ENCODE measurements at regions not wholly inside any gene's neighbourhood (a gene's known extent, or its start where the extent isn't known, plus 50 kb on each side); places are given as distances from the start of the nearest gene placed in this dataset.

DNA sequence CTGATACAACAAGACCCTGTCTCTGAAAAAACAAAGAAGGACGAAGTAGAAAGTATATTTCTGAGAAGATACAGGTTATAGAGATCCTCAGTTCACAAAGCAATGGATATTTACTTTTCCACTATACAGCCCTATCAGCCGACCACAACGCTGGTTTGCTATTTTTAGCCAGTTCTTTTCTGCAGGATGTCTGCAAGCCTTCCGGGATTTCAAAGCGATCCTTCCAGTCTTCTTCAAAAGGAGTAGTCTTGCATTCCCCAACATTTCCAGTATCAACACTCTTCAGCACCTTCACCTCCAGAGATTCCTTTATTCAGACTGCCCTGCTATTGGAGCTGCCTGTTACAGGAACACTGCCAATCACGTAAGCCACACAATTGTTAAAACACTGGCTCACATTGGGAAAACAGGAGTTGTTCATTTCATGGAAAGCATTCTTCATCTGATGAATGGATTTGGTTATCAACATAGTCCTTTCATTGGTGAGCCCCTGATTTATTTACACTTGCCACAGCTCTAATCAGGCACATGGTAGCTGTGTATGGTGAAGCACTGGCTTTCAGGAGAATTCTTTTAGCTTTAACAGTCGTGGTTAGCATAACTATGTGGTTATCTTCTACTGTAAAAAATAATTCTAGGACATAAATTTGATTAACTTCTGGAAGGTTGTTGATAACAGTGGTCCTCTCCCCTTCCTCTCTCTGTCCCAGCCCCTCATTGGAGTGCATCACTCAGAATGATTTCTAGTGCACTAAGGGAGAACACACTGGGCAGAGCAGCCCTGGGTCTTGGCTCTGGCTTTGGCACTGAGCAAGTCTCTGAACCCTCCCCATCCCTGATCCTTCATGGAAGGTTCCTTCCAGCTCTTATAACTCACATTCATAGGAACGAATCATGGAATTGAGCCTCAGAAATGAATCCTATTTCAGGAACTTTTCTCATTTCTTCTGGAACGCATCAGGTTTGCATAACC is 109.9 kb upstream of the SORBS2 start:
- Histone ChIP-seq H3K9me3 (ENCODE audit: control insufficient read depth, low read depth, low read length) (no peaks in the 10 kb centered on the region), H3K27ac (ENCODE audit: low read length) (no peak overlapping the region), H3K27me3 (ENCODE audit: control insufficient read depth, insufficient read depth, low read length) (no peaks in the 10 kb centered on the region), H3K4me3 (ENCODE audit: low read length) (no peak overlapping the region), H3K36me3 (ENCODE audit: control insufficient read depth, insufficient read depth, low read length) (no peaks in the 10 kb centered on the region), H3K4me1 (ENCODE audit: control insufficient read depth, insufficient read depth, low read length) (no peaks in the 10 kb centered on the region)
- no peak for DNase-seq
- 48% methylated on average over 6 of the region's 9 CpGs for WGBS (ENCODE audit: insufficient coverage, low lambda C conversion rate)

DNA sequence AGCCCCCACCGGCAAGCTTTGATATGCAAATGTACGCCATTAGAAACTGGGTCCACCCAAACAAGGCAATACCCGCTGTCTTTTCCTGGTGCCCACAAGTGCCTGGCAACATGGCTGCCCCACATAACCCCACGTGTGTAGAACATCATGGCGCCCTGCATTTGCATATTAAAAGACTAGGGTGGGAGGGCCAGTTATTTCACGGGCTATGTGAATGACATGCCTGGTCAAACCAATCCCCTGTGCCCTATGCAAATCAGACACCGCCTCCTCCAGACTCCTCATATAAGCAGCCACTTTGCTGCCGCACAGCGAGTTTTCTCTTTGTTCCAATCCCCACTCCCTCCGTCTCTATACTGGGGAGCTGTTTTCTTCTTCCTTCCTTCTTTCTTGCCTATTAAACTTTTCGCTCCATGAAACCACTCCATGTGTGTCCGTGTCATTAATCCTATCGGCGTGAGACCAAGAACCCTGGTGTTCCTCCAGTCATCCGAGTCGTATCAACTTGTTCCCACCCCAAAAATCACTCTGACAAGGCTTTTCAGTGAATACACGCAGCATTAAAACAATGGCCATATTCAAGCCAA is 112.6 kb upstream of the SORBS2 start:
- WGBS (ENCODE audit: insufficient coverage, low lambda C conversion rate) = 100% methylated on average over 4 of the region's 17 CpGs
- no peak overlapping the region for H3K4me3 ChIP-seq (ENCODE audit: low read length)
- no peaks in the 10 kb centered on the region for H3K36me3 ChIP-seq (ENCODE audit: control insufficient read depth, insufficient read depth, low read length)
- H3K27ac ChIP-seq (ENCODE audit: low read length) = no peak overlapping the region
- DNase-seq = no peak
- H3K9me3 ChIP-seq (ENCODE audit: control insufficient read depth, low read depth, low read length) = no peaks in the 10 kb centered on the region
- no peaks in the 10 kb centered on the region for H3K4me1 ChIP-seq (ENCODE audit: control insufficient read depth, insufficient read depth, low read length)
- no peaks in the 10 kb centered on the region for H3K27me3 ChIP-seq (ENCODE audit: control insufficient read depth, insufficient read depth, low read length)

GRCh38 chr4:185925910-185926360 is 113.9 kb upstream of the SORBS2 start:
- no peaks in the 10 kb centered on the region for H3K27me3 ChIP-seq (ENCODE audit: control insufficient read depth, insufficient read depth, low read length)
- H3K4me3 ChIP-seq (ENCODE audit: low read length) = peak overlapping the region; percentile 4
- no peaks in the 10 kb centered on the region for H3K4me1 ChIP-seq (ENCODE audit: control insufficient read depth, insufficient read depth, low read length)
- H3K9me3 ChIP-seq (ENCODE audit: control insufficient read depth, low read depth, low read length) = no peaks in the 10 kb centered on the region
- DNase-seq = peak; percentile 38 to 71
- no CpG with 5 or more reads among the region's 15 CpGs for WGBS (ENCODE audit: insufficient coverage, low lambda C conversion rate)
- H3K36me3 ChIP-seq (ENCODE audit: control insufficient read depth, insufficient read depth, low read length) = no peaks in the 10 kb centered on the region
- H3K27ac ChIP-seq (ENCODE audit: low read length) = no peak overlapping the region

DNA sequence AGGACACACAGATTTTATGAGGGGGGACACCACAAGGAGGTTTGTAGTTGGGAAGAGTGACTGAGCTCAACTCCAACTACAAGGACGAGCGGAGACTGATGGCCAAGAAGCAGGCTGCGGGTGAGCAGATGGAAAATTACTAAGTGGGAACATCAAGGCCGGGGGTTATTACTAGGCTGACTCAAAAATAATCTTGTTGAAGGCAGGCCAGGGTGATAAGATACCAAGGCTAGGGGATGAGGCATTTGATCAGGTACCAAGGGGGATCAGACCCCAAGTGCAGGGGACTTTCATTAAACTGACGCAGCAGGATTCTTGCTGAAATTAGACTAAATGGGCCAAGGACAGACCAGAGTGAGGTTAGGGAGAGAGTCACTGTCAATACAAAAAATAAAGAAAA is 119.4 kb upstream of the SORBS2 start:
- Histone ChIP-seq H3K27ac (ENCODE audit: low read length) (no peak overlapping the region), H3K27me3 (ENCODE audit: control insufficient read depth, insufficient read depth, low read length) (no peaks in the 10 kb centered on the region), H3K36me3 (ENCODE audit: control insufficient read depth, insufficient read depth, low read length) (no peaks in the 10 kb centered on the region), H3K4me1 (ENCODE audit: control insufficient read depth, insufficient read depth, low read length) (no peaks in the 10 kb centered on the region), H3K4me3 (ENCODE audit: low read length) (no peak overlapping the region), H3K9me3 (ENCODE audit: control insufficient read depth, low read depth, low read length) (no peaks in the 10 kb centered on the region)
- DNase-seq = no peak
- 100% methylated on average over 1 of the region's 5 CpGs for WGBS (ENCODE audit: insufficient coverage, low lambda C conversion rate)

DNA sequence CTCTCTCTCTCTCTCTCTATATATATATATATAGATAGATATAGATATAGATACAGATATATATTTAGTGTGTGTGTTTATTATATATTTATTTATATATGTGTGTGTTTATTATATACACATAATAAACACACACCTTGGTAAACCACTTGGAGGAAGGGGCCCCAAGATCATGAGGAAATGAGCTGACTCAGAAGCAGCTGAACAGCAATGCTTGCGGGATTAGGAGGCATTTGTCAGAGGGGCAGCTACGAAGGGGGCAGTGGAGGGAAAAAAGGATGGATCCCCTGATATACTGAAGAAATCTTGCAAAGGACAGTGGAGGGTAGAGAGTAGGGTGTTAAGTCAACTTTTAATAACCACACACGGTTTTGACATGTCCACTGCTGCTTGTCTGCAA is 120.0 kb upstream of the SORBS2 start:
- no peaks in the 10 kb centered on the region for H3K9me3 ChIP-seq (ENCODE audit: control insufficient read depth, low read depth, low read length)
- no peak overlapping the region for H3K4me3 ChIP-seq (ENCODE audit: low read length)
- H3K27me3 ChIP-seq (ENCODE audit: control insufficient read depth, insufficient read depth, low read length) = no peaks in the 10 kb centered on the region
- no peaks in the 10 kb centered on the region for H3K36me3 ChIP-seq (ENCODE audit: control insufficient read depth, insufficient read depth, low read length)
- no peak overlapping the region for H3K27ac ChIP-seq (ENCODE audit: low read length)
- H3K4me1 ChIP-seq (ENCODE audit: control insufficient read depth, insufficient read depth, low read length) = no peaks in the 10 kb centered on the region
- WGBS (ENCODE audit: insufficient coverage, low lambda C conversion rate) = 60% methylated on average over 1 of the region's 3 CpGs
- no peak for DNase-seq

DNA sequence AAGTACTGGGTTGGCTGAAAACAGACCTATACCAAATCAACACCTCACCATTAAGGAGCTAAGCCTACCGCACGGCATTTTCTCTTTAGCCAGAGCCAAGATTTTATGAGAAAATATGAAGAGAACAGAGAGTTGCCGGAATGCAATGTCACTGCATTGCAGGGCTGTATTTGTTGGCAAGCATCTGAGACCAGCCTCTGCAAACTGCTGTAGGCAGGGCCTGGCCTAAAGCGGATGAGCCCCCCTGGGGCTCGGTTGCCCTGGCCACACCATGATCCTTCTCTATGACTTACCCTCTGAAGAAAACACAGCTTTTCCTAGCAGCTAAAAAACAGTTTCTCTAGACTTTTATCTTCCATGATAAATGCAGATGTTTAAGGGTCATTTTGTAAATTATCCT is 120.5 kb upstream of the SORBS2 start:
- Histone ChIP-seq H3K27me3 (ENCODE audit: control insufficient read depth, insufficient read depth, low read length) (no peaks in the 10 kb centered on the region), H3K4me3 (ENCODE audit: low read length) (no peak overlapping the region), H3K4me1 (ENCODE audit: control insufficient read depth, insufficient read depth, low read length) (no peaks in the 10 kb centered on the region), H3K27ac (ENCODE audit: low read length) (no peak overlapping the region), H3K9me3 (ENCODE audit: control insufficient read depth, low read depth, low read length) (no peaks in the 10 kb centered on the region), H3K36me3 (ENCODE audit: control insufficient read depth, insufficient read depth, low read length) (no peaks in the 10 kb centered on the region)
- DNase-seq = no peak
- WGBS (ENCODE audit: insufficient coverage, low lambda C conversion rate) = 100% methylated on average over 1 of the region's 5 CpGs

DNA sequence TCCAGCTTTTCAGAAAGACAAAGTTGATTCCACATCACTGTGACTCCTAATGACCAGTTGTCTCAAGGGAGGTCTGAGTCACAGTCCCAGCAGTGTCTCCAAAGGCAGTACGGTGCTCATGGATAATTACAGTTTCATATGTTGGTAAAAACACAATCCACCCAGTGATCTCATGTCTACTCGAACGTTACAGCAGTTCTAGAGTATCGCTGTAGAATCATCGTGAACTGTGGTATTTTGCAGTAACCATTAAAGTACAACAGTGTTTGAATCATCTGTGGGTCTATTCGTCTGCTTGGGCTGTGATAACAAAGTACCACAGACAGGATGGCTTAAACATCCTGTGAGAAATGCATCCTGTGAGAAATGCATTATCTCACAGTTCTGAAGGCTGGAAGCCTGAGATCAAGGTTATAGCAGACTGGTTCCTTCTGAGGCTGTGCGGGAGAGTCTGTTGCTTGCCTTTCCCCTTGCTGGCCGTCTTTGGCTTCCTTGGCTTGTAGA is 121.1 kb upstream of the SORBS2 start:
- Histone ChIP-seq H3K27me3 (ENCODE audit: control insufficient read depth, insufficient read depth, low read length) (no peaks in the 10 kb centered on the region), H3K4me3 (ENCODE audit: low read length) (no peak overlapping the region), H3K36me3 (ENCODE audit: control insufficient read depth, insufficient read depth, low read length) (no peaks in the 10 kb centered on the region), H3K9me3 (ENCODE audit: control insufficient read depth, low read depth, low read length) (no peaks in the 10 kb centered on the region), H3K4me1 (ENCODE audit: control insufficient read depth, insufficient read depth, low read length) (no peaks in the 10 kb centered on the region), H3K27ac (ENCODE audit: low read length) (no peak overlapping the region)
- 100% methylated on average over 1 of the region's 8 CpGs for WGBS (ENCODE audit: insufficient coverage, low lambda C conversion rate)
- no peak for DNase-seq

DNA sequence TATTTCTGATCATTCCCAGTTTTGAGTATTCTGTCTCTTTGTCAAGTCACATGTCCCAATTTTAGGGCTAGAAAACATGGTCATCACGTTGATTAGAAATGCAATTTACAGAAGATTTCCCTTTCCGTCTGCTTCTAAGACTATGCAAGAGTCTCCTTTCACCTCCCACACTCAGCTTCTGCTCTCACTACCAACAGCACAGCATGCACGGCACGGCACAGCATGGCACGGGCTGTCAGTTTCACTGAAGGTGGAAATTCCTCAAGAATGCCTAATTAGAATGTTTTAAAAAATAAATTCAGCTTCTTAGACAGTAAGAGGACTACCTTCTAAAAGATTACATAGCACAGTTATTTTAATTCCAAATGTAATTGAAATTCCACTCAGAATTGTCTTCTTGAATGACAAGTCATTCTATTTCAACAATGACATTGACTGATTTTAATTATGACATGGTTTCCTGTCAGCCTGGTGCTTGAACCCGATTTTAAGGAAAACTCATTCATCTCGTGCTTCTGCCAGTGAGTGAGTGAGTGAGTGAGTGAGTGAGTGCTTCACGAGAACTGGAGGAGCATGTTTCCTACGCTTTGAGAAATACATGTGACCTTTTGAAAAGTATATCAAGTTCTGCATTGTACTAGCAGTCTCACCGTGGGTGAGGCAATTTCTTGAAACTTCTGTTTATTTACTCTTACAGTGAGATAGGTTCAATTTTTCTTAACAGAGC is 124.8 kb upstream of the SORBS2 start:
- H3K27ac ChIP-seq (ENCODE audit: low read length) = no peak overlapping the region
- no peak overlapping the region for H3K4me3 ChIP-seq (ENCODE audit: low read length)
- H3K4me1 ChIP-seq (ENCODE audit: control insufficient read depth, insufficient read depth, low read length) = no peaks in the 10 kb centered on the region
- H3K36me3 ChIP-seq (ENCODE audit: control insufficient read depth, insufficient read depth, low read length) = no peaks in the 10 kb centered on the region
- WGBS (ENCODE audit: insufficient coverage, low lambda C conversion rate) = 94% methylated on average over 3 of the region's 10 CpGs
- H3K27me3 ChIP-seq (ENCODE audit: control insufficient read depth, insufficient read depth, low read length) = no peaks in the 10 kb centered on the region
- DNase-seq = no peak
- no peaks in the 10 kb centered on the region for H3K9me3 ChIP-seq (ENCODE audit: control insufficient read depth, low read depth, low read length)

GRCh38 chr4:185938654-185939053 is 126.7 kb upstream of the SORBS2 start:
- no peak for DNase-seq
- Histone ChIP-seq H3K4me1 (ENCODE audit: control insufficient read depth, insufficient read depth, low read length) (no peaks in the 10 kb centered on the region), H3K27me3 (ENCODE audit: control insufficient read depth, insufficient read depth, low read length) (no peaks in the 10 kb centered on the region), H3K27ac (ENCODE audit: low read length) (no peak overlapping the region), H3K9me3 (ENCODE audit: control insufficient read depth, low read depth, low read length) (no peaks in the 10 kb centered on the region), H3K4me3 (ENCODE audit: low read length) (no peak overlapping the region), H3K36me3 (ENCODE audit: control insufficient read depth, insufficient read depth, low read length) (no peaks in the 10 kb centered on the region)
- WGBS (ENCODE audit: insufficient coverage, low lambda C conversion rate) = 80% methylated on average over 1 of the region's 8 CpGs

GRCh38 chr4:185941461-185941860 is 127.5 kb upstream of the TLR3 start:
- DNase-seq = no peak
- Histone ChIP-seq H3K36me3 (ENCODE audit: control insufficient read depth, insufficient read depth, low read length) (no peaks in the 10 kb centered on the region), H3K27ac (ENCODE audit: low read length) (no peak overlapping the region), H3K9me3 (ENCODE audit: control insufficient read depth, low read depth, low read length) (no peaks in the 10 kb centered on the region), H3K4me1 (ENCODE audit: control insufficient read depth, insufficient read depth, low read length) (no peaks in the 10 kb centered on the region), H3K4me3 (ENCODE audit: low read length) (no peak overlapping the region), H3K27me3 (ENCODE audit: control insufficient read depth, insufficient read depth, low read length) (no peaks in the 10 kb centered on the region)
- 100% methylated on average over 1 of the region's 6 CpGs for WGBS (ENCODE audit: insufficient coverage, low lambda C conversion rate)
